HG02763 (cell line): ENCODE measurements at regions not wholly inside any gene's neighbourhood (a gene's known extent, or its start where the extent isn't known, plus 50 kb on each side); places are given as distances from the start of the nearest gene placed in this dataset.

Source experiments
- ATAC-seq: cut with Tn5 transposase; IDR thresholded peaks from one replicate; pipeline ENCODE4 v1.9.1; 2021; ENCODE audit warnings: mild to moderate bottlenecking, moderate library complexity; ENCODE audit not compliant: unreplicated experiment

GRCh38 chr21:25054689-25055088 is 552.6 kb downstream of the MRPL39 start:
- no peak for ATAC-seq

DNA sequence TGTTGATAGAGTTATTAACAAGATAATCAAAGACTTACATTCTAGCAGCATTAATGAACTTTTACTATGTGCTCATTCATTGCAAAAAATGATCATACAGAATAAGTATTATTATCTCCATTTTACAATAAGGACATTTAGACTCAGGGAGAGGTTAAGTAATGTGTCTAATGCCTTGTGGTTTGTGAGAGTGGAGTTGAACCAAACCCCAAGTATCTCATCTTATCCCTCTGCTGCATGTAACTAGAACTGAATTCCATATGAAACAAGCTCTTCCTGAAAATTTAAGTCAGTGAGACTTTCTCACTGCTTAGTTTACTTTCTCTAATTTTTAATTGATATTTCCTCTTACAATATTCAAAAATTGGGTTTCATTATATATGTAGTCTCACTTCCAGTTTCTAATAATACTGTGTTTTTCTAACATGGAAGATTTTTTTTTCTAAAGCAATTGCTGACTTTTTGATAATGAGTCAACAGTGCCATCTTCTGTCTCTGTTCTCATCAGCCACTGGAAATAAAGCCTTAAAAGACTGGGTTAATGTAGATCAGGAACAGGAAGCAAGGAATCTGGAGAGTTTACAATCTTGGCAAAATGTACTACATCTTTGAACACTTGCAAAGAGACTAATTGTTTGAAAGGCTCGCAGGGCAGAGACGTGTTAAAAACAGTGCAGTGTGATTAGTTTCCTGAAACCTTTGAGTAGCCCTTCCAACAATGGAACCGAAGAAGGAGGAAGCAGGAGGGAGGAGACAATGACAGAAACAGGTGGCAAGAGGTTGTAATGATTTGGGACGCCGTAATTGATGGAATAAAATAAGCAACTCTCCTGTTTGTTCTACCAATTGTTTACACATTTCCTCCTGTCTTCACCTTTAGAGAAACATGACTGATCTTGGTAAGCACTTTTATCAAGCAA is 567.6 kb downstream of the MRPL39 start:
- peak; percentile 83 for ATAC-seq

DNA sequence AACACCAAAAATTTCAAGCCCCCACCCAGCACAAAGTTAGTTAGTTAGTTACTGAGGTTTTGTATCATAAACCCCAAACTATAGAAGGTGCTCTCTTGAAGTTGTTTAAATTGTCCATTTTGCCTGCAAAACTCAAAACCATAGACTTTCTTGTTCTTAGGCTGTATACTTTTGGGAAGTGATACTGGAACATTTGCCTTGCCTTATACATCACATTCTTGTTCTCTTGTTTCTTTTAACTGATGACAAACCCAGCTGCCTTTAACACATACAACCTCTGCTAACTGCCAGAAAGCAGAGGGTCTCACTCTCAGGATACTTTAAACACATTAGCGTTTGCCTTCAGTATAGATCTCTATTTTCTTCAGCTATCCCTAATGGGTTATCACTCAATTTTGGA is 570.5 kb downstream of the MRPL39 start:
- no peak for ATAC-seq

- no peak for ATAC-seq
Observed at GRCh38 chr21:25031750-25032149, 575.5 kb downstream of the MRPL39 start.

GRCh38 chr21:25029580-25029979 is 577.7 kb downstream of the MRPL39 start:
- no peak for ATAC-seq

GRCh38 chr21:25025596-25025995 is 581.7 kb downstream of the MRPL39 start:
- no peak for ATAC-seq

DNA sequence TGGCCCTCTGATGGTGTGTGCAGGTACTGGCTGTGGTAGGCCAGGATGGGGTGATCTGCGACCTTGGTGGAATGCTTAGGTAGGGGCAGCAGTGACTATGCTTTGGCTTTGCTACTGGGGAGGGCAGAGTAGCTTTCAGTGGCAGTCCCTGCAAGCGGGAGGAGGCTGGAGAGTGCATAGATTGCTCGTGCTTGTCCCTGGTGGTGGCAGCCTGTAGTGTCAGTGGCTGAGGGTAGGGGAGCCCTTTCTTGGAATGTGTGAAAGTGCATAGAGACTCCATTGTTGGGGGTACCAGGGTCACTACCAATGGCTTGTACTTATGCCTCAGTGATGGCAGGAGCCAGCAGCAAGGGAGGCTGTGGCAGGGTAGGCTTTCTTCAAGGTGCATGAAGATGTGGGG is 582.6 kb downstream of the MRPL39 start:
- no peak for ATAC-seq

DNA sequence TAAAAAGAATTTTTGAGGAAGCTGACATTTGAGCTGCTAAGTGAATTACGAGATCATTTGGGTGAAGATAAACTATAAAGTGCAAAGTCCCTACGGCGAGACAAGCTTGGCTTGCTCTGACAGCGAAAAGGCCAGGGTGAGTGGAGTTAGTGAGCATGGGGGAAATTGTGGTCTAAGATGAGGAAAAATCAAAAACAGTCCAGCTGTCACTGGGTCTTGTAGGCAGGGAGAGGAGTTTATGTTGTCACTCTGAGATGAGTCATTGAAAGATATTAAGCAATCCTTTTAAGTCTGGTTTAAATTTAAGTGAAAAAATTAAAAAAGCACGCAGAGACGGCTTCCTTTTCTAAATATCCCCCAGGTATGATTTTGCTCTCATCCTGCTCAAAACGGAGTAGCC is 601.9 kb downstream of the MRPL39 start:
- no peak for ATAC-seq

GRCh38 chr21:25002676-25003075 is 604.6 kb downstream of the MRPL39 start:
- ATAC-seq: no peak

DNA sequence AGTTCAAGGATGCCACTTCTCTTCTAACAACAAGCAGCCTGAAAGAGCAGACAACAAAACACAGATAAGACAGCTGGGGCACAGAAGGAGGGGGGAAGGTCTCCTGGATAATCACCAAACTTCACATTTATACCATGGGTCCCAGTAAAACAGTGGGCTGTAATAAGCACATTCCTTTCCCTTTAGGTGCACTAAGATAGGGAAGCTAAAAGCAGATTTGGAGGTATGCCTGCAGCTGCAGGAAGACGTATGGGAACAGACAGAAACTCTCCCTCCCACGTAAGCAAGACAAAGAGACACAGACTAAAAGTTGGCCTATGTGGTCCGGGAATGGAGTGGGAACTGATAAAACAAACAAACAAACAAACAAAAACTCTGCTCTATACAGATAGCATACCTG is 612.1 kb downstream of the MRPL39 start:
- ATAC-seq: no peak

DNA sequence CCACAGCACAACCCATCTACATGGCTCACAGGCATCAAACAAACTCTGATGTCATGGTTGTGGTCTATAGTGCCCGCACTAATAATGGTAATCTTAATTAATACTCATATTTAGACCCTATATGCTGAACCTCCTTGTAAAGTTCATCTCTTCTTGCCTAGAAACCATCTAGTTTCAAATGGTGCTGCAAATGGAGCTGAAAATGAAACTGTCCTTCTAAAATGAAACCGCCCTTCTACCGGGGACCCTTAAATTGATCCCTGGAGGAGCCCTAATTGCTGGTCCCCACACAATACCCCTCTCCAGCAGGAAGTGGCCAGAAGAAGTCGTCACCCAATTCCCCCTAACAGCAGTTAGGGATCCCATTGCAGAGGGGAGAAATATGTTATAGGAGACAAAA is 612.6 kb downstream of the MRPL39 start:
- ATAC-seq: no peak

GRCh38 chr21:24989516-24989915 is 617.8 kb downstream of the MRPL39 start:
- ATAC-seq: no peak

- no peak for ATAC-seq
Observed at GRCh38 chr21:24988941-24989340, 618.3 kb downstream of the MRPL39 start.

GRCh38 chr21:24976238-24976637 is 631.0 kb downstream of the MRPL39 start:
- peak; percentile 53 for ATAC-seq

GRCh38 chr21:24969068-24969467 is 638.2 kb downstream of the MRPL39 start:
- no peak for ATAC-seq

DNA sequence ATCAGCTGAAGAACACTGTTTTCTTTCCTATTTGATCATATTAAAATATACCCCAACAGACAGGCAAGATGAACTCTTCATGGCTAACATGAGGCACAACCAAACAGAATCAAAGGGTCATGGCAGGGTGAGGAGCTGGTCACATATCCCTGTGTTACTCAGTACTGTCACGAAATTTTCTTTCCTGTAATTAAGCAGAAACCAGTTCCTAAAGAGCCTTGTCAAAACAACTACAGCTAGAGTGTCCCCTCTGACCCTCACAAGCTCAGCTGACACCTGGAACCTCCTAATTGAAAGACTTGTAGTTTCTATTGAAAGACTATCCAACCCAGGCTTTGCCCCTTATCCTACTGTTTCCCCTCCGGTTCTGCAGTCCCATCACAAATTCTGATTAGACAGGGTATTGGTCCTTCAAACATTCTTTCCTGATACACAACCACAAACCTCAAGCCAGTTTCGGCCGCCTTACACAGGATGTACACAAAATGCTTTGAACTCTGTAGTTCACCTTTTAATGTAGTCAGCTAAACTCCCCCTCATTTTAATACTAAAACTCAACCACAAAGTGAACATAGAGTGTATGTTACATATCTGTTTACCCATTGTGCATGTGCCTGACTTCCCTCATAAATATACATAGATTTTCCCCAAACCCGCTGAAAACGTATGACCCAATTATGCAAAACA is 651.9 kb downstream of the MRPL39 start:
- peak; percentile 96 for ATAC-seq

- no peak for ATAC-seq
Observed at GRCh38 chr21:24948186-24948585, 659.1 kb downstream of the MRPL39 start.

GRCh38 chr21:24945910-24946309 is 661.4 kb downstream of the MRPL39 start:
- ATAC-seq: no peak

DNA sequence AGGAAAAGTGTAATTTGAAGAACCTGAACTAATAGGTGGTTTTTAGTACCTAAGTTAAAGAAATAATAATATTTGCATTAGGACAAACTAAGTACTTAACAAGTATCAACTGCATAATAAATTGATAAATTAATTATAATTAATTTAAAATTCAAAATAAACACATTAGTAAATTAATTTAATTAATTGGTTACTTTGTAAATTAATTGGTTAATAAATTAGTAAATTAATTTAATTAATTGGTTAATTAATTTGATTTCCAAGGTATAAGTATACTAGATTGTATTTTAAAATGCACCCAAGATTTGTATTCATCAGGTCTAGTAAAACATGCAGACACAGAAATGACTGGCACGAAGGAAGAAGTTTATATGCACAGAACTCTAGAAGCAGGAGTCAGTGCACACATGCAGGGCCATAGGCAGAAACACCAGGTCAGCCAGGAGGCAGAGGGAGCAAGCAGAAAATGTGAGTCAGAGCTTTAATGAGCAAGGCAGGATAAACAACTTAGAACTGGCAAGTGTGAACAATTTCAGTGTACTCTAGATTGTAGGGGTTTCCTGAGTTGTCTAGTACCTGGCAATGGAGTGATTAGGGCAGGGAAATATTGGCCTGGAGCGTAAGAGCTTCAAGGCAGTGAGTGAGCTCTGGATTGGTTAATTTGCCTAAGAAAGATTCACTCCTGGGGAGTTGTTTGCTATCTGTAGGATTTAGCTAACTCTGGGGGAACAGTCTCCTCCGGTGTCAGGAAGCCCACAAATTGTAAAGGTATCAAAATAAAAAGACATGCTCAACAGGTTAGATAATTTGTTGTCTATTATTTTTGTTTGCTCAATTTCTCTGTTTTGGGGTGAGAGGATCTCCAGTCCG is 665.7 kb downstream of the MRPL39 start:
- no peak for ATAC-seq

- ATAC-seq: no peak
Observed at GRCh38 chr21:24939291-24939690, 668.0 kb downstream of the MRPL39 start.

DNA sequence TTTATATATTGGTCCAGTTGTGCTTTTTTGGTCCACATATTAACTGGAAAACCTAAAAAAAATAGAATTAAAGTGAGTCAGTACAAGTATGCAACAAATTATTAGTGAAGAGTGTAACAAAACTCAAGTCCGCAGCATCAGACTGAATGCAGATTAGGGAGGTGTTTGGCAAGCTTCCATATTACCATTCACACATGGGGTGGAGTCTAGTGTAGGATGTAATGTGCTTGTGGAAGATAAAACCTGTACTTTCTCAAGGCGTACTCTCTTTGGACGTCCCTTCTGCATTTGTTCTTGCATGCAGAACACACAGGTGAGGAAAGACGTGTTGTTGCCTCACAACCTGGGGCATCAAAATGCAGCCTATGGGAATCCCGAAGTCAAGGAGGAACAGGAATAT is 668.7 kb downstream of the MRPL39 start:
- ATAC-seq: no peak
